Fibroblast of lung (primary cell): ENCODE measurements at regions not wholly inside any gene's neighbourhood (a gene's known extent, or its start where the extent isn't known, plus 50 kb on each side); places are given as distances from the start of the nearest gene placed in this dataset.

Source experiments
- EZH2 ChIP-seq: IDR thresholded peaks from 2 replicates; pipeline ENCODE4 v1.5.1; 2012; ENCODE audit warnings: low read length, control low read depth, mild to moderate bottlenecking; ENCODE audit errors: missing control alignments
- TF ChIP-seq, protein P1 (sequence below), 2 donors: IDR thresholded peaks in 1 of 2; conservative IDR thresholded peaks in 1 of 2; 1 replicate in 1 of 2; 2 replicates in 1 of 2; pipeline ENCODE4 v1.5.1; 2011 to 2012; ENCODE audit warnings: low read length in 2 of 2, control low read depth in 1 of 2, inconsistent platforms in 1 of 2, low read depth in 1 of 2, mild to moderate bottlenecking in 1 of 2

GRCh38 chr5:9707732-9708462 lies 77.7 kb upstream of the TAS2R1 start:
- TF ChIP-seq, protein P1, sequence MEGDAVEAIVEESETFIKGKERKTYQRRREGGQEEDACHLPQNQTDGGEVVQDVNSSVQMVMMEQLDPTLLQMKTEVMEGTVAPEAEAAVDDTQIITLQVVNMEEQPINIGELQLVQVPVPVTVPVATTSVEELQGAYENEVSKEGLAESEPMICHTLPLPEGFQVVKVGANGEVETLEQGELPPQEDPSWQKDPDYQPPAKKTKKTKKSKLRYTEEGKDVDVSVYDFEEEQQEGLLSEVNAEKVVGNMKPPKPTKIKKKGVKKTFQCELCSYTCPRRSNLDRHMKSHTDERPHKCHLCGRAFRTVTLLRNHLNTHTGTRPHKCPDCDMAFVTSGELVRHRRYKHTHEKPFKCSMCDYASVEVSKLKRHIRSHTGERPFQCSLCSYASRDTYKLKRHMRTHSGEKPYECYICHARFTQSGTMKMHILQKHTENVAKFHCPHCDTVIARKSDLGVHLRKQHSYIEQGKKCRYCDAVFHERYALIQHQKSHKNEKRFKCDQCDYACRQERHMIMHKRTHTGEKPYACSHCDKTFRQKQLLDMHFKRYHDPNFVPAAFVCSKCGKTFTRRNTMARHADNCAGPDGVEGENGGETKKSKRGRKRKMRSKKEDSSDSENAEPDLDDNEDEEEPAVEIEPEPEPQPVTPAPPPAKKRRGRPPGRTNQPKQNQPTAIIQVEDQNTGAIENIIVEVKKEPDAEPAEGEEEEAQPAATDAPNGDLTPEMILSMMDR (conservative IDR thresholded peaks at IDR 0.05 in 1 of 2, IDR thresholded peaks at IDR 0.05 in 1 of 2; ENCODE audit: low read depth in 1 of 2, low read length in 2 of 2) = no peak
- no peak for TF ChIP-seq EZH2
